Right lobe of liver (tissue), 4 donors: ENCODE measurements at regions not wholly inside any gene's neighbourhood (a gene's known extent, or its start where the extent isn't known, plus 50 kb on each side); places are given as distances from the start of the nearest gene placed in this dataset.

Experiments used
- POLR2A ChIP-seq: fragments of 450-650 bp; IDR thresholded peaks from one replicate; pipeline ENCODE4 v1.6.1; 2017; ENCODE audit warnings: antibody characterized with exemption, mild to moderate bottlenecking
- TF ChIP-seq, protein P1 (sequence below), 4 donors: fragments of 200-600 bp in 3 of 4; fragments of 450-650 bp in 1 of 4; IDR thresholded peaks; one replicate each; pipeline versions ENCODE4 v1.5.1 to v1.8.0; 2016 to 2022; ENCODE audit warnings: antibody characterized with exemption in 4 of 4, mild to moderate bottlenecking in 2 of 4
- donor health status: DM: no; HTN: no; CAD: no.
- donor health status: DM: no; HTN: no; CAD: no.
- donor health status: DM: no; HTN: yes; CAD: no.

DNA sequence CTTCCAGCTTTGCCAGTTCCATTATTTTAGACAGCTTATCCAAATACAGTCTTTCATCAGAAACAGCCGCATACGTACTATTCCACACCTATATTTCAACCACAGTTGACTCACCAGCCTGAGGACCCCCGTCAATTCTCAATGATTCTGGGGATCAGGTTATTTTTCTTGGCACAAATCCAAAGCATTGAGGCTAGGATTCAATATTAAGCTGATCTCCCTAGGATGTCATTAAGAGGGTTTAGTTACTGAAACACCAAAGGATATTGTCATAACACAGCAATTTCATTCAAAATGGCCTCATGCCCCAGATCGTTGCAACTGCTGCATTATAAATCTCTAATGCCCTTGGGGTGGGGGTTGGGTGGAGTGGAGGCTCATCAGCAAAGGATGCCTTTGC is 214.6 kb downstream of the PTEN start:
- TF ChIP-seq POLR2A: no peak
- TF ChIP-seq, protein P1, sequence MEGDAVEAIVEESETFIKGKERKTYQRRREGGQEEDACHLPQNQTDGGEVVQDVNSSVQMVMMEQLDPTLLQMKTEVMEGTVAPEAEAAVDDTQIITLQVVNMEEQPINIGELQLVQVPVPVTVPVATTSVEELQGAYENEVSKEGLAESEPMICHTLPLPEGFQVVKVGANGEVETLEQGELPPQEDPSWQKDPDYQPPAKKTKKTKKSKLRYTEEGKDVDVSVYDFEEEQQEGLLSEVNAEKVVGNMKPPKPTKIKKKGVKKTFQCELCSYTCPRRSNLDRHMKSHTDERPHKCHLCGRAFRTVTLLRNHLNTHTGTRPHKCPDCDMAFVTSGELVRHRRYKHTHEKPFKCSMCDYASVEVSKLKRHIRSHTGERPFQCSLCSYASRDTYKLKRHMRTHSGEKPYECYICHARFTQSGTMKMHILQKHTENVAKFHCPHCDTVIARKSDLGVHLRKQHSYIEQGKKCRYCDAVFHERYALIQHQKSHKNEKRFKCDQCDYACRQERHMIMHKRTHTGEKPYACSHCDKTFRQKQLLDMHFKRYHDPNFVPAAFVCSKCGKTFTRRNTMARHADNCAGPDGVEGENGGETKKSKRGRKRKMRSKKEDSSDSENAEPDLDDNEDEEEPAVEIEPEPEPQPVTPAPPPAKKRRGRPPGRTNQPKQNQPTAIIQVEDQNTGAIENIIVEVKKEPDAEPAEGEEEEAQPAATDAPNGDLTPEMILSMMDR (IDR thresholded peaks at IDR 0.05): no peak
